ENCODE measurements at regions not wholly inside any gene's neighbourhood (a gene's known extent, or its start where the extent isn't known, plus 50 kb on each side); places are given as distances from the start of the nearest gene placed in this dataset.

DNA sequence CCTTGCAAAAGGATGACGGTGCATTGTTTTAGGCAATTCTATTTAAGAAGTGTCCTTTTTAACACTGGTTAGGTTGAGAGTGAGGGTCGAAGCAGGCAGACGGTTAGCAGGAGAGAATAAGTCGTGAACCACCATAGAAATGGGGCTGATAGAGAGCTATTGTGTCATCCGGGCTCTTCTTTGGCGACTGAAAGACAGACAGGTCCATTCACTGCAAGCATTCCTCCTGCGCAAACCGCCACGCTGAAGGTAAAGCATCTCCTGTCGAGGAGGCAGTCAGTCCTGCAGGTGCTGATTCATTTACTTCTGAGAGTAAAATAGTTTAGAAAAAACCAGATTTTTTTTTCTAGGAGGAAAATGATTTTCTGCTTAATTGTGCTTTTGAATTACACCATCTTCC, 1002.8 kb upstream of the NR2F2 start:
- no peak for TF ChIP-seq POLR2A (IDR thresholded peaks at IDR 0.05)
- TF ChIP-seq, protein P1, sequence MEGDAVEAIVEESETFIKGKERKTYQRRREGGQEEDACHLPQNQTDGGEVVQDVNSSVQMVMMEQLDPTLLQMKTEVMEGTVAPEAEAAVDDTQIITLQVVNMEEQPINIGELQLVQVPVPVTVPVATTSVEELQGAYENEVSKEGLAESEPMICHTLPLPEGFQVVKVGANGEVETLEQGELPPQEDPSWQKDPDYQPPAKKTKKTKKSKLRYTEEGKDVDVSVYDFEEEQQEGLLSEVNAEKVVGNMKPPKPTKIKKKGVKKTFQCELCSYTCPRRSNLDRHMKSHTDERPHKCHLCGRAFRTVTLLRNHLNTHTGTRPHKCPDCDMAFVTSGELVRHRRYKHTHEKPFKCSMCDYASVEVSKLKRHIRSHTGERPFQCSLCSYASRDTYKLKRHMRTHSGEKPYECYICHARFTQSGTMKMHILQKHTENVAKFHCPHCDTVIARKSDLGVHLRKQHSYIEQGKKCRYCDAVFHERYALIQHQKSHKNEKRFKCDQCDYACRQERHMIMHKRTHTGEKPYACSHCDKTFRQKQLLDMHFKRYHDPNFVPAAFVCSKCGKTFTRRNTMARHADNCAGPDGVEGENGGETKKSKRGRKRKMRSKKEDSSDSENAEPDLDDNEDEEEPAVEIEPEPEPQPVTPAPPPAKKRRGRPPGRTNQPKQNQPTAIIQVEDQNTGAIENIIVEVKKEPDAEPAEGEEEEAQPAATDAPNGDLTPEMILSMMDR (IDR thresholded peaks at IDR 0.05): no peak
- no peak for TF ChIP-seq POLR2AphosphoS5 (IDR thresholded peaks at IDR 0.05)
